H9 (cell line): ENCODE measurements at regions not wholly inside any gene's neighbourhood (a gene's known extent, or its start where the extent isn't known, plus 50 kb on each side); places are given as distances from the start of the nearest gene placed in this dataset.

ENCODE experiments used
- DNase-seq: peaks from one replicate; pipeline ENCODE4 v3.0.0-alpha.2; 2017
- H2AFZ ChIP-seq: one replicate; pipeline ENCODE4 v1.6.1; 2013; ENCODE audit warnings: mild to moderate bottlenecking, low read length, control low read depth, moderate library complexity
- H2AK5ac ChIP-seq: 2 replicates; pipeline ENCODE4 v1.6.1; 2013; ENCODE audit warnings: low read length, control low read depth, mixed read lengths; ENCODE audit not compliant: insufficient read length
- H2BK120ac ChIP-seq: one replicate; pipeline ENCODE4 v1.6.1; 2013; ENCODE audit warnings: low read depth, mild to moderate bottlenecking, low read length, control low read depth, inconsistent platforms; ENCODE audit not compliant: poor library complexity, severe bottlenecking
- H2BK12ac ChIP-seq: 2 replicates; pipeline ENCODE4 v1.6.1; 2013; ENCODE audit warnings: low read length, control low read depth, mixed read lengths, low read depth; ENCODE audit not compliant: insufficient read length
- H2BK15ac ChIP-seq: 2 replicates; pipeline ENCODE4 v1.6.1; 2013; ENCODE audit warnings: low read depth, low read length, control low read depth
- H2BK20ac ChIP-seq: one replicate; pipeline ENCODE4 v1.6.1; 2013; ENCODE audit warnings: low read depth, mild to moderate bottlenecking, low read length, control low read depth, inconsistent platforms; ENCODE audit not compliant: poor library complexity, severe bottlenecking
- H2BK5ac ChIP-seq: 2 replicates; pipeline ENCODE4 v1.6.1; 2013; ENCODE audit warnings: low read length, control low read depth, mixed read lengths; ENCODE audit not compliant: insufficient read length
- H3K14ac ChIP-seq: 2 replicates; pipeline ENCODE4 v1.6.1; 2013; ENCODE audit warnings: low read length, control low read depth; ENCODE audit not compliant: insufficient read depth
- H3K18ac ChIP-seq: 2 replicates; pipeline ENCODE4 v1.6.1; 2013; ENCODE audit warnings: low read depth, mild to moderate bottlenecking, mixed read lengths, low read length, control low read depth; ENCODE audit not compliant: insufficient read length
- H3K23ac ChIP-seq: 2 replicates; pipeline ENCODE4 v1.6.1; 2013; ENCODE audit warnings: low read length, control low read depth, mixed read lengths, low read depth; ENCODE audit not compliant: insufficient read length
- H3K23me2 ChIP-seq: 2 replicates; pipeline ENCODE4 v1.6.1; 2013; ENCODE audit warnings: low read depth, mild to moderate bottlenecking, mixed read lengths, low read length, control low read depth; ENCODE audit not compliant: insufficient read length, poor library complexity, severe bottlenecking
- H3K27ac ChIP-seq: 2 replicates; pipeline ENCODE4 v1.5.1; 2013; ENCODE audit warnings: low read length, control low read depth, mixed read lengths, low read depth; ENCODE audit not compliant: insufficient read length
- H3K27me3 ChIP-seq: 2 replicates; pipeline ENCODE4 v1.6.1; 2013; ENCODE audit warnings: low read length, control low read depth, inconsistent platforms; ENCODE audit not compliant: insufficient read depth
- H3K4ac ChIP-seq: 2 replicates; pipeline ENCODE4 v1.6.1; 2013; ENCODE audit warnings: low read depth, mild to moderate bottlenecking, control low read depth, inconsistent platforms, low read length, moderate library complexity
- H3K4me1 ChIP-seq: 2 replicates; pipeline ENCODE4 v1.6.1; 2013; ENCODE audit warnings: low read length, control low read depth, inconsistent platforms; ENCODE audit not compliant: insufficient read depth
- H3K4me2 ChIP-seq: 2 replicates; pipeline ENCODE4 v1.6.1; 2013; ENCODE audit warnings: low read length, control low read depth, mixed read lengths; ENCODE audit not compliant: insufficient read length, insufficient read depth
- H3K56ac ChIP-seq: 2 replicates; pipeline ENCODE4 v1.6.1; 2013; ENCODE audit warnings: low read depth, mild to moderate bottlenecking, mixed read lengths, low read length, control low read depth; ENCODE audit not compliant: insufficient read length
- H3K79me1 ChIP-seq: 2 replicates; pipeline ENCODE4 v1.6.1; 2013; ENCODE audit warnings: low read depth, mild to moderate bottlenecking, moderate library complexity, low read length, control low read depth, inconsistent platforms; ENCODE audit not compliant: insufficient read depth, poor library complexity, severe bottlenecking
- H3K79me2 ChIP-seq: 2 replicates; pipeline ENCODE4 v1.6.1; 2013; ENCODE audit warnings: low read length, control low read depth, inconsistent platforms; ENCODE audit not compliant: insufficient read depth
- H3K9ac ChIP-seq: 2 replicates; pipeline ENCODE4 v1.6.1; 2013; ENCODE audit warnings: low read length, control low read depth, mixed read lengths; ENCODE audit not compliant: insufficient read length; ENCODE audit errors: extremely low read depth
- H3K9me3 ChIP-seq: one replicate; pipeline ENCODE4 v1.6.1; 2013; ENCODE audit warnings: low read depth, low read length, inconsistent platforms; ENCODE audit not compliant: control insufficient read depth
- H3T11ph ChIP-seq: one replicate; pipeline ENCODE4 v1.6.1; 2013; ENCODE audit warnings: mild to moderate bottlenecking, low read length, control low read depth, inconsistent platforms
- H4K20me1 ChIP-seq: one replicate; pipeline ENCODE4 v1.6.1; 2013; ENCODE audit not compliant: control insufficient read depth, insufficient read length, insufficient read depth
- H4K5ac ChIP-seq: 2 replicates; pipeline ENCODE4 v1.6.1; 2013; ENCODE audit warnings: low read depth, mild to moderate bottlenecking, mixed read lengths, low read length, control low read depth; ENCODE audit not compliant: insufficient read length
- H4K8ac ChIP-seq: replicated peaks from 2 replicates; pipeline ENCODE4 v1.6.1; 2013; ENCODE audit warnings: low read length, control low read depth, mixed read lengths, low read depth; ENCODE audit not compliant: insufficient read length
- H4K91ac ChIP-seq: 2 replicates; pipeline ENCODE4 v1.6.1; 2013; ENCODE audit warnings: low read depth, mild to moderate bottlenecking, moderate library complexity, mixed read lengths, low read length, control low read depth; ENCODE audit not compliant: insufficient read length
- H3K27ac Mint-ChIP-seq, 3 experiments: 2 replicates in 2 of 3; 3 replicates in 1 of 3; pipeline ENCODE4 v1.8.0; 2020 to 2021; ENCODE audit warnings: mixed read lengths in 3 of 3, mild to moderate bottlenecking in 1 of 3, moderate library complexity in 1 of 3
- H3K27me3 Mint-ChIP-seq: 2 replicates; pipeline ENCODE4 v1.8.0; 2021; ENCODE audit warnings: low read depth, mild to moderate bottlenecking, moderate library complexity, mixed read lengths
- H3K36me3 Mint-ChIP-seq, 3 experiments: 2 replicates in 2 of 3; 3 replicates in 1 of 3; pipeline ENCODE4 v1.8.0; 2020 to 2021; ENCODE audit warnings: low read depth in 3 of 3, mixed read lengths in 3 of 3; ENCODE audit not compliant: insufficient read depth in 1 of 3
- H3K4me1 Mint-ChIP-seq, 2 experiments: 2 replicates each; pipeline ENCODE4 v1.8.0; 2020; ENCODE audit warnings: mixed read lengths in 2 of 2
- H3K4me3 Mint-ChIP-seq, 2 experiments: 2 replicates in 1 of 2; 3 replicates in 1 of 2; pipeline ENCODE4 v1.8.0; 2020 to 2021; ENCODE audit warnings: mild to moderate bottlenecking in 2 of 2, mixed read lengths in 2 of 2, moderate library complexity in 1 of 2
- H3K9me3 Mint-ChIP-seq, 2 experiments: 2 replicates in 1 of 2; 3 replicates in 1 of 2; pipeline ENCODE4 v1.8.0; 2020; ENCODE audit warnings: mild to moderate bottlenecking in 2 of 2, mixed read lengths in 2 of 2, moderate library complexity in 1 of 2
- CTCF ChIP-seq: fragments of 200-600 bp; sonication (generic); conservative IDR thresholded peaks from 3 replicates; pipeline ENCODE4 v1.8.0; 2021; ENCODE audit warnings: antibody characterized with exemption, mild to moderate bottlenecking

- H3K27me3 ChIP-seq, result no peaks in the 10 kb centered on the region
- no peak overlapping the region for H4K5ac ChIP-seq
- Mint-ChIP-seq H3K27me3 (no peaks in the 10 kb centered on the region), H3K4me3 (no peak overlapping the region), H3K36me3 (no peaks in the 10 kb centered on the region), H3K9me3 (no peaks in the 10 kb centered on the region), H3K27ac (no peak overlapping the region), H3K4me1 (peaks cover 2 to 3% of the 10 kb centered on the region in 2 experiments; a peak in 1 of 4 replicates)
- H3K23ac ChIP-seq, result no peak overlapping the region
- no peak overlapping the region for H3K4me2 ChIP-seq
- no peaks in the 10 kb centered on the region for H4K20me1 ChIP-seq
- no peak overlapping the region for H2BK20ac ChIP-seq
- no peak overlapping the region for H3K56ac ChIP-seq
- no peak overlapping the region for H2AK5ac ChIP-seq
- TF ChIP-seq CTCF, result no peak
- H4K91ac ChIP-seq, result no peak overlapping the region
- no peak overlapping the region for H4K8ac ChIP-seq
- H3K79me1 ChIP-seq, result no peaks in the 10 kb centered on the region
- no peak overlapping the region for H3K4ac ChIP-seq
- no peak overlapping the region for H2BK5ac ChIP-seq
- no peak overlapping the region for H2AFZ ChIP-seq
- no peak for DNase-seq
- H3K18ac ChIP-seq, result no peak overlapping the region
- H3K27ac ChIP-seq, result no peak overlapping the region
- H3K9me3 ChIP-seq, result no peaks in the 10 kb centered on the region
- H2BK15ac ChIP-seq, result no peak overlapping the region
- no peak overlapping the region for H3T11ph ChIP-seq
- H3K4me1 ChIP-seq, result no peaks in the 10 kb centered on the region
- no peaks in the 10 kb centered on the region for H3K79me2 ChIP-seq
- H2BK120ac ChIP-seq, result no peak overlapping the region
- H3K23me2 ChIP-seq, result no peaks in the 10 kb centered on the region
- H3K14ac ChIP-seq, result no peak overlapping the region
- H2BK12ac ChIP-seq, result no peak overlapping the region
- H3K9ac ChIP-seq, result no peak overlapping the region
Measured at GRCh38 chr7:80334908-80335307, 177.0 kb downstream of the GNAT3 start.
